ENCODE measurements at regions not wholly inside any gene's neighbourhood (a gene's known extent, or its start where the extent isn't known, plus 50 kb on each side); places are given as distances from the start of the nearest gene placed in this dataset.

GRCh38 chr11:18853086-18853720 is 61.6 kb upstream of the PTPN5 start:
- TF ChIP-seq CTCF (conservative IDR thresholded peaks at IDR 0.05) (peak; percentile 84), ZFX (IDR thresholded peaks at IDR 0.05) (no peak)

Data from C4-2B (cell line).